GM19452 (cell line): ENCODE measurements at regions not wholly inside any gene's neighbourhood (a gene's known extent, or its start where the extent isn't known, plus 50 kb on each side); places are given as distances from the start of the nearest gene placed in this dataset.

Source experiments
- ATAC-seq: cut with Tn5 transposase; IDR thresholded peaks from one replicate; pipeline ENCODE4 v1.9.1; 2021; ENCODE audit not compliant: unreplicated experiment

- ATAC-seq: no peak
These were observed 496.4 kb upstream of the LRRC4C start for GRCh38 chr11:41955635-41956400.

GRCh38 chr11:41963406-41963805 is 504.0 kb upstream of the LRRC4C start:
- no peak for ATAC-seq

GRCh38 chr11:41970681-41971080 is 511.2 kb upstream of the LRRC4C start:
- no peak for ATAC-seq

DNA sequence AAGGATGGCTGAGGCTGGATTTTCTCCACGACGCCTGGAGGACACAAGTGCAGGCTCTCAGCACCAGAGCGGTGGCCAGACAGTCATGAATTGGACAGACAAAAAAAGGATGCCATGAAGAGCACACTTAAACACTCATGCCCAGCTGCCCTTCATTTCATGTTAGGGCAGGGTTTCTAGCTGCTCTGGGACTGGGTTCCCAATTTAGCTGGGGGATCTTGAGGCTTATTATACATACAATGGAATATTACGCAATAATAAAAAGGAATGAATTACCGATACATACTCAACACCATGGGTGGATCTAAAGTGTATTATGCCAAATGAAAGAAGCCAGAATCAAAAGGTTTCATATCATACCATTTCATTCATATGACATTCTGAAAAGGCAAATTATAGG is 512.1 kb upstream of the LRRC4C start:
- no peak for ATAC-seq

DNA sequence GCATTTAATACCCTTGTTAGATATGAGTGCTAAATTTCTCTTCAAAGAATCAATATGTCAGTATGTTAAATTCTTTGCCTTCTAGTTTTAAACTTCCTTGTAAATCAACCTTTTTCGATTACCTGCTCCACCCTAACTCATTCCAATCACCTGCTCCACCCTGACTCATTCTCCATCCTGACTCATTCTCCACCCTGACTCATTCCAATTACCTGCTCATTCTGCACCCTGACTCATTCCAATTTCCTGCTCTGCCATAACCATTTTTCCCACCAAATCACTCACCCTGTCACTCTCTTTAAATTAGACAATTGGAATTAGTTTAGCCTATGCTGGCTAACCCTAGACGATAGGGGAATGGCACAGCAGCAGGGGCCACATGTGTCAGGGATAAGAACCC is 519.5 kb upstream of the LRRC4C start:
- no peak for ATAC-seq

- no peak for ATAC-seq
These were observed 521.3 kb upstream of the LRRC4C start for GRCh38 chr11:41980741-41981140.

- ATAC-seq: no peak
These were observed 522.8 kb upstream of the LRRC4C start for GRCh38 chr11:41982276-41982675.

GRCh38 chr11:41982975-41983374 is 523.5 kb upstream of the LRRC4C start:
- ATAC-seq: no peak

GRCh38 chr11:41983475-41983874 is 524.0 kb upstream of the LRRC4C start:
- no peak for ATAC-seq

DNA sequence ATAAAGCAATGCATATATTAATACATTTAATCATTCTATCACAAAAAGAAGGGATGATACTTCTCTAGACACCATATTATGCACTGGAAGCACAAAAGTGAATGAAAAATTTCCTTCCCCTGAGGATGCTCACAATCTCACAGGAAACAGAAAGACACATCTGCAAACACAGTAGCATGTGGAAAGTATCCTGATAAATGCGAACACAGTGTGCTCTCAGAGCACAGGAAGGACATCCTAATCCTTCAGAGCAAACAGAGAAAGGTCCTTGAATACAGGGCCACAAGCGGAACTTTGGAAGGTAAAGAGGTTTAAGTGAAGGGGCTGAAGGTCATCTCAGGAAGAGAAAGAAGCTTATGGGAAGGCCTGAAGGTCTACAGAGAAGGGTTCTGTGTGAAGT is 524.6 kb upstream of the LRRC4C start:
- no peak for ATAC-seq

DNA sequence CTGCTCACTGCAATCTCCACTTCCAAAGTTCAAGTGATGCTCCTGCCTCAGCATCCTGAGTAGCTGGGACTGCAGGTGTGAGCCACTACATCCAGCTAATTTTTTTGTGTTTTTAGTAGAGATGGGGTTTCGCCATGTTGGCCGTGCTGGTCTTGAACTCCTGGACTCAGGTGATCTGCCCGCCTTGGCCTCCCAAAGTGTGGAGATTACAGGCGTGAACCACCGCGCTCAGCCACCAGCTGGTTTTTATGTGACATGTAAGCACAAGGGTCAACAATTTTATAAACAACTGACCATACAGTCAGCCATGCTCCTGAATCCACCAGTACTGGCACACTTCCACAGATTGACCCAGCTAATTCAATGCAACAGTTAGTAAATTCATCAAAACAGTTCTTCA is 526.3 kb upstream of the LRRC4C start:
- no peak for ATAC-seq

DNA sequence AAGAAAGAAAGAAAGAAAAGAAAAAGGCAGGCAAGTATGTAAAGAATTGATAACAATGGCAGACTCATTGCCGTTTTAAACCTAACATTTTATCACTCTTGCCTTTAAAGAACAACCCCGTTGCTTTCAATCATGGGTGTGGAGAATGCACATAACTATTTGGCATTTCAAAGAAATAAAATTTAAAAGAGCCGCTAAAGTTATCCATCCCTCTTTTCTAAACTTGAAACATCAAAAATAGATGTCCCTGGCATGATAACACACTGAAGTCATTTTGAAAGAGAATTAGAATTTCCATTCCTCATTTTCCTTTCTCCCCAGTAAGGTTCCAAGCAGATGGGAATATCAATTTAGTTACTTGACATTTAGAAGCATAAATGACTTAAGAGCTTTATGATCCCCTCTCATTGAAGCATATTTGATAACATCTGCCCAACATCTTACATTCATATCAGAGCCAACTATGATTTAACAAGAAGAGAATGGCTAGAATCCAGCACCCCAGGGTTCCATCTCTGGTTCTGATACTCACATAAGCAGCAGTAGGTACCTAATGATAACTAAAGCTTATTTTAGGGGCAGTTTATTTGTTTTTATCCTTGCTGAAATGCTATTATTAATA is 529.6 kb upstream of the LRRC4C start:
- ATAC-seq: no peak

GRCh38 chr11:41989823-41990380 is 530.5 kb upstream of the LRRC4C start:
- no peak for ATAC-seq

DNA sequence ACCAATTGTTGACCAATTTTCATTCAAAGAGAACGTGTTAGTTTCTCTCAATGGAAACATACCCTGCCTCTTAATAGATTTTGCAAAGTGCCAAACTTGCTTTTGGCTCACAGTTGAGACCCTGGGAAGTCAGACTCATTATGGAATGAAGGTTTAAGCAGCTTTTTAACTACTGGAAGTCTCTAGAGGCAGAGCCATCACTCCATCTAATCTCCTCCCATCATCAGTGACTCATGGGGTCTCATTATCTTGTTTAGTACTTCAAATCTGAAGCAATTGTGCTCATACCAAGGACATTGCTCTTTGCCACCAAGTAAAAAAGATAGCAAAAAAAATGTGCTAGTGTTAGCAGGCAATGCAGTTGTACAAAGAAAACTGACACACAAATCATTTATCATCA is 537.1 kb upstream of the LRRC4C start:
- no peak for ATAC-seq

GRCh38 chr11:41997844-41998401 is 538.5 kb upstream of the LRRC4C start:
- ATAC-seq: no peak

- ATAC-seq: no peak
These were observed 539.6 kb upstream of the LRRC4C start for GRCh38 chr11:41999066-41999465.

- ATAC-seq: no peak
These were observed 544.3 kb upstream of the LRRC4C start for GRCh38 chr11:42003801-42004200.

DNA sequence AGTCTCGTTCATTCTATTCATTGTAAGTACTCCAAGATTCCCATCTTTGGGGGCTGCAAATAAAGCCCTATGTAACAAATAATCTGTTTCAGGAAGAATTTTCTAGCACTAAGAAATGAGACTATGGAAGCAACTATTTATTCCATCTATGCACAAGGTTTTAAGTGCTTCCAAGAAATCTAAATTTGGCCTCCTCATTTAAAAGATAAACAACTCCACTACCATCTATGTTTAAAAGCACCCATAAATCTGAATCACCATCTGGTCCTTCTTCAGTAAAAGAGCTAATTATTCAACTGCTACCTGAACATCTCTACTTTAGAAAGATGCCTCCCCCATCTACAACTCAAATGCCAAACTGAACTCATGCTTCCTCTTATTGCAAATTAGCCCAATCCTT is 547.3 kb upstream of the LRRC4C start:
- ATAC-seq: no peak

DNA sequence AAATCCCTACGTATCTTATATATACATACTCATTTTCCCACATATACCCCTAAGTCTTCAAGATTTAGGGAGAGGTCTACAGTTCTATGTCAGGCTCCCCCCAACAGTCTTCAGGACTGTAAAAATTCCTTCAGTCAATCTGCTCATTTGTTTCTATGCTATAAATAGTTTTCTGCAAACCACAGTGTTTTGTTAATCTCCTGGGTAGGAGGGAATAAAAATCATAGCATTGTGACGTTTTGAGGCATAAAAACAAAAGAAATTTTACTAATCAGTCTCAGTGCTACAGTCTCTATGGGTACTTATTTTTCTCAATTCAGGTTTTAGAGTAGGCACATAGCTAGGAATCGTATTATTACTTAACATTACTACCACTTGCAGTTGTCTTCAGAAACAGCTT is 552.8 kb upstream of the LRRC4C start:
- ATAC-seq: no peak

- ATAC-seq: no peak
These were observed 554.3 kb upstream of the LRRC4C start for GRCh38 chr11:42013656-42014201.

DNA sequence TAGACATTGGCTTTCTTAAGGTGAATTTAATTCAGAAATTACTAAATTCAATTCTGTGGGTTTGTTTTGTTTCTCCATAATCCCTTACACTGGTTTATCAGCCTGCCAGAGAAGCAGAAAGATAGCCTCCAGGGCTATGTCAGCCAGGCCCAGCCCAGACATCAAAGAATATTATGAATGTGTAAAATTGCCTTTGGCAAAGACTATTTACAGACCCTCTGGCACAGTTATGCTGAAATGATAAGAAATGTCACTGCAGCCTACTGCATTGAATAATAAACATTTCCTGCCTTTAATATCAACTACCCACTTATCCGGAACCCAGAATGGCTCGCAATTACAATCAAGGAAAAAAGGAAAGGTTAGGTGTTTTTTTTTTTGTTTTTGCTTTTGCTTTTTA is 562.5 kb upstream of the LRRC4C start:
- no peak for ATAC-seq

DNA sequence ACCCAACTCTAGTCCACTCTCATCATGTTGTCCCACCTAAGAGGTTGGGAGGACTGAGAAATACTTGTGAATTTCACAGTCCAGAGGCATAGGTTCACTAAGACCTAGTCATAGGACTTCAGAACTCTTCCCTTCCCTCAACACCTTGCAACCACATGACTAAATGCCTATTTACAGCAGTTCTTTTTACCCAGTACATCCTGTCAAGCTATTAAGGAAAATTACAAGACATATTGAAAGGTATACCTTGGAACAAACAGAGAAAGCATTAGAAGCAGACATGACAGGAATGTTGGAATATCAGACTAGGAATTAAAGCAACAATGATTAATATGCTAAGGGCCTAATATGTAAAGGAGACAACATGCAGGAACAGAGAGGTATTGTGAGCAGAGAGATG is 563.8 kb upstream of the LRRC4C start:
- ATAC-seq: no peak
